GM18909 (cell line): ENCODE measurements at regions not wholly inside any gene's neighbourhood (a gene's known extent, or its start where the extent isn't known, plus 50 kb on each side); places are given as distances from the start of the nearest gene placed in this dataset.

ENCODE experiments used
- ATAC-seq: cut with Tn5 transposase; IDR thresholded peaks from one replicate; pipeline ENCODE4 v1.9.1; 2021; ENCODE audit warnings: mild to moderate bottlenecking; ENCODE audit not compliant: unreplicated experiment, poor library complexity

- ATAC-seq = no peak
These were observed 91.3 kb upstream of the GPR45 start for GRCh38 chr2:105150231-105150630.

GRCh38 chr2:105154119-105154818 lies 87.3 kb upstream of the GPR45 start:
- no peak for ATAC-seq

- ATAC-seq = no peak
These were observed 85.4 kb upstream of the GPR45 start for GRCh38 chr2:105156166-105156565.

- no peak for ATAC-seq
These were observed 83.5 kb upstream of the GPR45 start for GRCh38 chr2:105158002-105158401.

GRCh38 chr2:105166688-105167087 lies 74.9 kb upstream of the GPR45 start:
- ATAC-seq = no peak

- ATAC-seq = no peak
These were observed 73.0 kb upstream of the GPR45 start for GRCh38 chr2:105168543-105168942.

- ATAC-seq = no peak
These were observed 66.3 kb upstream of the GPR45 start for GRCh38 chr2:105175231-105175630.

- no peak for ATAC-seq
These were observed 65.1 kb upstream of the GPR45 start for GRCh38 chr2:105176429-105176828.

GRCh38 chr2:105177008-105177407 lies 64.5 kb upstream of the GPR45 start:
- ATAC-seq = no peak

- ATAC-seq = no peak
These were observed 63.8 kb upstream of the GPR45 start for GRCh38 chr2:105177536-105178254.

- no peak for ATAC-seq
These were observed 61.8 kb upstream of the GPR45 start for GRCh38 chr2:105179469-105180372.

GRCh38 chr2:105180491-105180972 lies 61.0 kb upstream of the GPR45 start:
- ATAC-seq = no peak

GRCh38 chr2:105181282-105181681 lies 60.3 kb upstream of the GPR45 start:
- no peak for ATAC-seq

GRCh38 chr2:105183555-105184323 lies 57.8 kb upstream of the GPR45 start:
- ATAC-seq = peak; percentile 83

- no peak for ATAC-seq
These were observed 57.1 kb upstream of the GPR45 start for GRCh38 chr2:105184420-105184819.

- no peak for ATAC-seq
These were observed 54.5 kb upstream of the GPR45 start for GRCh38 chr2:105186967-105187498.

GRCh38 chr2:105187531-105187930 lies 54.0 kb upstream of the GPR45 start:
- ATAC-seq = no peak

GRCh38 chr2:105188343-105188742 lies 53.2 kb upstream of the GPR45 start:
- no peak for ATAC-seq
